ENCODE measurements at regions not wholly inside any gene's neighbourhood (a gene's known extent, or its start where the extent isn't known, plus 50 kb on each side); places are given as distances from the start of the nearest gene placed in this dataset.

GRCh38 chr1:68906431-68906830, 409.5 kb upstream of the DEPDC1 start:
- TF ChIP-seq GATA2 (IDR thresholded peaks at IDR 0.05; ENCODE audit: low read depth, low read length) (no peak), GATA3 (IDR thresholded peaks at IDR 0.05; ENCODE audit: low read depth, low read length) (no peak)
